ENCODE measurements at regions not wholly inside any gene's neighbourhood (a gene's known extent, or its start where the extent isn't known, plus 50 kb on each side); places are given as distances from the start of the nearest gene placed in this dataset.
A peak's percentile ranks its signal among the peaks of the same experiment; 100 is the strongest.

DNA sequence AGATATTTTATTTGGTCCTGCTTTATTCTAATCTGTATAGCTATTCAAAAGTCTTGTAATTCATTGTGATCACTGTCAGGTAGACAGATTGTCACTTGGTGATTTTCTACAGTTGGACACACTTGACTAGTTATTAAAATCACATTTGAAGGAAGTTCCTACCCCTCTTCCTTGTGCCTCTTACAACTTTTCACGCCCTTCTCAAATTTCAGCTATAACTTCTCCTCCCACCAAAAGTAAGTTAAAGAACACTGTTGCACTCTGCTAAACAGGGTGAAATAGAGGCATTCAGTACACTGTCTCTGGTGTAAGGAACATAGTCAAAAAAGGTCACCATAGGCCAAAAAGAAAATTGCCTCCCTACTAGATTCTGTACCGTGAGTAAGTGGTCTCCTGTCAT, 142.1 kb upstream of the POU5F2 start:
- DNase-seq = no peak

DNA sequence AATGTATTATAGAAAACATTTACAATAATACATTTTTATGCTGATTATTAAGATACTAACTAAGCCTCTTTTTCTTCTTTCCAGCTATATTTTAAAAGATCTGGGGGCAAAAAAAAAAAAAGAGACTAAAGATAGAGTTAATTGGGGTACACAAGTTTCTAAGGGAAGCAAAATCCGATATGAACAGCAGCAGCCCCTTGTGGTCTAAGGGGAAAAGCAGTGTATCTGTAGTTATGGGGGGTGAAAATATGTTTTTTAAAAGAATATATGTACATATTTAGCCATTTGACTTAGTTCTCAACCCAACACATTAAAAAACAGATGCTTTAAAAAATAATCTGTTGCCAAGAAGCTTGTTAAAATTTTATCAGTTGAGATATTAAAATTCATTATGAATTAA, 134.3 kb upstream of the POU5F2 start:
- DNase-seq = no peak

DNA sequence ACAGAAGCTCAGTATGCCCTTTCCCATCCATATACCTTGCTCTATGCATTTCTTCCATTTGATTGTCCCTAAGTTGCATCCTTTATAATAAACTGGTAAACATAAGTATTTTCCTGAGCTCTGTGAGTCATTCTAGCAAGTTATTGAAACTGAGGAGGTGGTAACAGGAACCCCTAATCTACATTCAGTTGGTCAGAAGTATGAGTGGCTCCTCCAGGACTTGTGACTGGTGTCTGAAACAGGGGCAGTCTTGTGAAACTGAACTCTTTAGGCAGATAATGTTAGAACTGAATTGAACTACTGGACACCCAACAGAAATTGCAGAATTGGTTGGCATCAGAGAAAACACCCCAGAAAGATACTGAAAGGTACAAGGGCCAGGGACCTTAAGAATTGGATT, 133.1 kb upstream of the POU5F2 start:
- no peak for DNase-seq

DNA sequence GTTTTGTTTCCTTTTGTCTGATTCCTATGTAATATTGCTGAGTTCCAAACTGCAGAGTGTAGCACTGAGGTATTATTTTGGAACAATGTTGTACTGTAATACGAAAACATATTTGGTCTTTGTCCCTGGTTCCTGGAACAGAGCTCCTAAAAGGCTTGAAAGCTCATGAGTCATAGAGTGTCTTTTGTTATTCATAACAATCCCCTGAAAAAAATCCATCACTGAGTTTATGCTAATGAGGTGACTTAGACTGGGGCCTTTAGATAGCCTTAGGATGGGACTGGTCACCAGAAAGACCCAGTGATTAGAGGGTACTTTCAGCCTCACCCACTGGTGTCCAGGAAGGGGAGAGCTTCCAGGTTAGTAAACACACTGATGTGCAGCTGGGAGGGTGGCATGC, 132.7 kb upstream of the POU5F2 start:
- DNase-seq = peak; percentile 20

DNA sequence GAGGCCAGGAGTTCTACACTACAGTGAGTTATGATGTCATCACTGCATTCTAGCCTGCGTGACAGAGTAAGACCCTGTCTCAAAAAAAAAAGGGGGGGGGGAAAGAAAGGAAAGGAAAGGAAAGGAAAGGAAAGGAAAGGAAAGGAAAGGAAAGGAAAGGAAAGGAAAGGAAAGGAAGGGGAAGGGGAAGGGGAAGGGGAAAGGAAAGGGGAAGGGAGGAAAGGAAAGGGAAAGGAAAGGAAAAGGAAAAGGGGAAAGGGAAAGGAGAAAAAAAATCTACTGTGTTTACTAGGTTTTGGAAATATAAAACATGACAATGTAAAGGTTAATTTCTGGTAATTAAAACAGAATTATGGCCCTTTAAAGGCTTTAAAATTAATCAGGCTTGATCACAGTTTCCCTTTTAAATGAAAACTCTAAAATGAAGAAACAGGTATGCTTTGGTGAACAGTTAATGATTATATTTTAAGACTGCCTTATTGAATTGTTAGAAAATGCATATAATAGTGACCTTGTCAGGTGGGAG, 131.9 kb upstream of the POU5F2 start:
- no peak for DNase-seq

DNA sequence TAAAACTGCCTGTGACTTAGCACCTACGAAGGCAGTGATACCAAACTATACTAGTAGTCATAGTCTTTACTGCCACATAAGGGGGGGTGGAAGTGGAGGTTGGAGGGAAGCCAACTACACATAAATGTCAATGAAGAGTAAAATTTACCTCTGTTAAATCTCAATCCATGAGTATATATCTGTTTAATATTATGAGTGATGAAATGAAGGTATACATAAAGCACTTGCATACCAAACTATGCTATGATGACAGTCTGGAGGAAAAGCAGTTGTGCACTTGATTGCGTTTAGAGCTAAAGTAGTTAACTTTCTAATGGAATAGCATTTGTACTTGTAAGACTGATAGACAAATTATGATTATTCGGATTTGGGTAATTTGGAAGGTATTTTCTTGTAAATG, 129.2 kb upstream of the POU5F2 start:
- DNase-seq = no peak

DNA sequence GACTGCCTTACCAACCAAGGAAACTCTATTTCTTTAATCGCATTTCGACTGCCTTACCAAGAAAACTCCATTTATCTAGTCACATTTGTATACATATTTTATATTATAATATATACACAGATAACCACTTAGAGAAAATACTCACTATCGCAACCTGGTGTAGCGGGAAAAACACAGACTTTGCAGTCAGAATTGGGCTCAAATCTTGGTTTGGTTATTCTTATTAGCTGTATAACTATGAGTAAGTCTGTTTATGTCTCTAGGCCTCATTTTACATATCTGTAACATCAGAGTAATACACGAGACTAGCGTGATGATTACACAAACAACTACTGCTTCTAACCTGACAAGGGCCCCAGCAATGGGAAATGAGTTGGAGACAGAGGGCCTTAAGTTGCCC, 127.5 kb upstream of the POU5F2 start:
- no peak for DNase-seq

DNA sequence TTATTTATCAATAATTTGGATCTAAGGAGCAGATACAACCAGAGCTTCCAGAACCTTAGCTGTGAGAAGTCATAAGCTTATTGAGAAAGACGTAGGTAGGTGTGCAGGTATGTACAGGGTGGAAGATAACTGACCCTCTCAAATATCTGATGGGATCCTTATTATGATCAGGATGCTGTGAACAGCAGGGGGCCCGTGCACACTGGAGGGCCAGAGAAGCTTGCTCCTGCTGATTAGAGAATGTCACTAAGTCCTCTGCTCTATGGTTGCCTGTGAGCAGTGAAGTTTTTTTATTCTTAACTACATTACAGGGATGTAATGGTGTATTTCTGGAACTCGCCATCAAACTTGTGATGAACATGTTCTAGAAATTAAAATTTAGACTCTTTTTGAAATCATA, 108.9 kb upstream of the POU5F2 start:
- no peak for DNase-seq

DNA sequence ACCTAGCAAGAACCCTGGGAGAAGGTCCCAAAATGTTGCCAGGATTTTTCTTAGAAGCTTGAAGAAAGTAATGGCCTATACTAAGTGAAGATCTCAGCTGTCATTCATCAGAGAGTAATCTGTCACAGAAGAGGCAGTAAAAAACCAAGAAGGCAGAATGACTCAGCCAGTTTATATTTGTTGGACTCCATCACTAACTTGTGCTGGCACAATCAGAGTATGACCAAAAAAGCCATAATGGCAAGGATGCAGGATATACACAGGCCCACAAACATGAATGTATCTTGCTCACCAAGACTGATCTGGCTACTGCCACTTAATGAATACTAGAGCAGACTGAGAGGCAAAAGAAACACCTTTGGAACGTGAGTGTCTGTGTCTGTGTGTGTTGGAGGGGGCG, 104.0 kb upstream of the POU5F2 start:
- peak; percentile 2 for DNase-seq

DNA sequence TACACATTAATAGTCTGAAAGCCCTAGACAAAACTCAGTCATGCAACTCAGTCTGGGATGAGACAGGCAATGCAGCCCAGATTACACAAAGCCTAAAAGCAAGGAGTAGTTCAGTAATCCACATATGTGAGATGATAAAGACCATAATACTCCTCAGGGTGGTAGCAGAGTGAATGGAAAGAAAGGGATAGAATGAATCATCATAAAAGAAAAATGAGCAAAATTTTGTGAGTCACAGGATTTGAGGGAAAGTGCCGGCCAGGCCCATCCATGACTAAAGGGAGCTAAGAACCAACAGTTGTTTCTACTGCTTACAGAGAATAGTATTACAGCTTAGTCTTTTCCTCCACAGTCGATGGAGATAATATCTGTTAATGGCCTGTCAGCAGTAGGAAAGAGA, 90.0 kb upstream of the POU5F2 start:
- DNase-seq = peak; percentile 93

DNA sequence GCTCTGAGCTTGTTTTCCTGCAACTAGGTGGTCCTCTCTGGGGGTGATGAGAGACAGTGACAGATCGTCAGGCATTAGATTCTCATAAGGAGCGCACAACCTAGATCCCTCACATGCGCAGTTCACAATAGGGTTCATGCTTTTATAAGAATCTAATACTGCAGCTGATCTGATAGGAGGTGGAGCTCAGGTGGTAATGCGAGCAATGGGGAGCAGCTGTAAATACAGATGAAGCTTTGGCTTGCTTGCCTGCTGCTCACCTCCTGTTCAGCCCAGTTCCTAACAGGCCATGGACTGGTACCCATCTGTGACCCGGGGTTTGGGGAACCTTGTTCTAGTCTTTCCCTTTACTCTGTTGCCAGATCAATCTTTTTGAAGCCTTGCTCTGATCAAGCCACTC, 89.5 kb upstream of the POU5F2 start:
- DNase-seq = no peak

DNA sequence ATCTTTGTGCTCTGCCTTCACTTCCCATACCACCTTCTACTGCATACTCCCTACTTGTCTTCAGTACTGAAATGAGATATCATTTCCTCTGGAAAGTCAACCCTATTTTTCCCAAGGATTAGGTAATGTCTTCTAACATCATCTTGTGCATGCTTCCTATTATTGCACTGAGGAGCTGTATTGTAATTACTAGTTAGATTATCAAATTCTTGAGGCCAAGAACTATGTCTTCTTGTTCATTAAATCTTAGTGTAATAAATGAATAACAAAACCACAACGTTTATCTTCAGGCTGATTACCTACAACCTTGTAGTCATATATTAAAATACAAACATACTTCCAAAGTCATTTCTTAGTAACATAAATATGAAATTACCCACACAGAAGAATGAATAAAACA, 87.9 kb upstream of the POU5F2 start:
- peak; percentile 40 for DNase-seq

DNA sequence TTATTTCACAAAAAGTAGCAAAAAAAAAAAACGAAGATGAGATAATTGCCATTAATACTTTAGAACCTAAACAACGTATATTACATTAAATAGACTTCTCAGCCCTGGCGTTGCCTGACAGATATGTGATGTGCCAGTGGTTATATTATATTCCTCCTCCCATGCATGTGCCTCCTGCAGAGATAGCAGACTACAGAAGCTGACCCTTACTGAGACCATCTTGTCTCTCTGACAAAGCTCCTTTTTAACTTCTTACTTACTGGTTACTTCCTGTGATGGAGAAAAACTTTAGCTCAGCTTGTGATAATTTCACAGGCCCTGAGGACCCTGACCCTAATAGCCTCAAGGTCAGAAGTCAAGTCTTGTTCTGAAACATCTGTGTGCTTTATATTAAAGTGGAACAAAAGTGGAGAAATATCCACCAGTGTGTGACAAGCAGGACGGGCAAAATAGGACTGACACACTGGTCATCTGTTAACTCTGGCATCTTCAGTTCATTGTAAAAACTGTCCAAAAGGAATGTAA, 80.6 kb upstream of the POU5F2 start:
- no peak for DNase-seq

DNA sequence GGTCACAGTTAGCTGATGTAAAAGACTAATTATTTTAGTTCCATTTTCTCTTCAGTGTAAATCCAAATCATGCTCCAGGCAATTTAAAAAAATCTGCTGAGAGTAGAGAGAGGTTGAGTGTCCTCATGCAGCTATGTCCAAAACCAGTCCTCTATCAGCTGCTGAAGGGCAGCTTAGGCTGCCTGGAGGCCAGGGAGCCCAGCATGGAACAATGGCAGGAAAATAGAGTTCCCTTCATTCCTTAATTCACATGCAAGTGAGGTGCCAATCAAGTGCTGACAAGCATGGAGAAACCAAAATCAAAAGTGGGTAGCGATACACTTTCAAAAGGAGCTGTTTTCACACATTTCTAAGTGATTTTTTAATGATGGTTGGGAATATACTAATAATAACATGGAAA, 78.3 kb upstream of the POU5F2 start:
- no peak for DNase-seq

DNA sequence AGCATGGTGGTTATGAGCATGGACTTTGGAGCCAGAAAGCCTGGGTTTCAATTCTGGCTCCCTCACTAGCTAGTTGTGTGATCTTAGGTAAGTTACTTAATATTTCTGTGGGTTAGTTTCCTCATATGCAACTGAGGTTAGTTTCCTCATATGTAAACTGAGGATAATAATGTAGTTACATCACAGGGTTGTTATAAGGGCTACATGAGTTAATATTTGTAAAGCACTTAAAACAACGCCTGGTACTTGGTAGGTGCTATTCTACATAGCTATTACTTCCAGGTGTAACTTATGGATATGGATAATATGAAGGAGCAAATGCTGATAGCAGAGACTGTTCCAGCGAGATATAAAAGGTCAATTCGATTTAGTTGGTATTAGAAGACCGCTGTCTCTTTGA, 69.4 kb upstream of the POU5F2 start:
- no peak for DNase-seq

DNA sequence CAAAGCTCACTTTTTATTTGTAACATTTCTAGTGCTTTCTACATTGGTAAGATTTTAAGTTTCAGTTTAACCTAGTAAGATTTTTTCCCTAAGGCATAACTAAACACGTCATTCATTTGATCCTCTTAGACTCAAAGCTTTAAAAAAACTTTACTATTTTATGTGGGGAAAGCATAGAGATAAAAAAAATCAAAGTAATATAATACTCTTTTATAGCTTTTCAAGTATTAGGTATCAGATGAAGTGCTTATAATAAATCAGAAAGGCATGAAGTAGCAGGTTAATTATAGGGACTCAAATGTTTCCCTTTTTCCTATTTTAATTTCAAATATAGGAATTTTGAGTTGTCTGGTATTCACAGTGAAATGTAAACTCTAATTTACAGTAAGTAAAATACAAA, 68.0 kb upstream of the POU5F2 start:
- DNase-seq = no peak

DNA sequence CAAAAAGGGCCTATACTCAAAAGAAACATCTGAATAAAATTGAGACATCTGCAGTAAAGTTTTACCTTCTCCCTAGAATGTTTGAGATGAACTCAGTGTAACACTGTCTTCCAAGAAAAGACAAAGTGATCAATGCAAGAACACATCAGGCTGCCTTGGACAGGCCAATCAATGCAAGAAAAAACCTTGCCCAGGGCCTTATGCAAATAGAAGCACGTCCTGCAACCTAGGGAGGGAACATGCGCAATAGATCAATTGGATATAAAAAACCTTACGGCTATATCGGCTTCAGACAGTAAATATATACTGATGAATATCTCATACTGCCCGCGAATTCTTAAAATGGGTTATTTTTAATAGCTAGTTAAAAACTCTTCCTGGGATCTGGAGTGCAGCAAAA, 66.4 kb upstream of the POU5F2 start:
- no peak for DNase-seq

DNA sequence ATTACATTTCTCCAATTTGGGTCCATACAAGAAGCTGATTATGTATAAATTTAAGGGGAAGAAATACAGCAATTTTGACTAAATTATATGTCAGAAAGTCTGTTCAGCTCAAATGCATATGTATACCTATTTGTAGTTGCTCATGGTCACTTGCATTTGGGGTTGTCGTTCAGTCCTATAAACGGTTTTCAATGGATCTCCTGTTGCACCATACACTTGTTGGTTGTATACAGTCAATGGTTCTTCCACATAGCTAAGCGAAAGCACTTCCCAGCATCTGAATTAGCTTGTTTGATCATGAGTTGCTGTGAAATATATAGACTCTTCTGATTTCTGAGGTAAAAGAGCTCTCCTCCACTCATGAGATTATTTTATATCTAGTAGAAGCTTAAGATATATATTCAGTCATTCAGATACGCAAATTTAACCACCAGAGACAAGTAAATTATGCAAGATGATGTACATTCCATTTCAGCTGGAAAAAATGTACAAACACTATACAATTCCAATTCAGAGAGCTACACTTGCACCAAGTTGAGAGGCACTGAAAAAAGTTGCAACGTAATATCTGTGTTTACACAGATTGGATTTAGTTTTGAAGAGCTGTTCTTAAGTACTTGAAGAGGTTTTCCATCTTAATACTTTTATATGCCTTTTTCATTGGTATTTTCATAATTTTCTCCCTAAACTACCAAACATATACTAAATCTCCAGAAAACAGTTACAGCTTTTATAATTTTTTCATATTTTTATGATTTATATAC, 64.4 kb upstream of the POU5F2 start:
- DNase-seq = no peak

DNA sequence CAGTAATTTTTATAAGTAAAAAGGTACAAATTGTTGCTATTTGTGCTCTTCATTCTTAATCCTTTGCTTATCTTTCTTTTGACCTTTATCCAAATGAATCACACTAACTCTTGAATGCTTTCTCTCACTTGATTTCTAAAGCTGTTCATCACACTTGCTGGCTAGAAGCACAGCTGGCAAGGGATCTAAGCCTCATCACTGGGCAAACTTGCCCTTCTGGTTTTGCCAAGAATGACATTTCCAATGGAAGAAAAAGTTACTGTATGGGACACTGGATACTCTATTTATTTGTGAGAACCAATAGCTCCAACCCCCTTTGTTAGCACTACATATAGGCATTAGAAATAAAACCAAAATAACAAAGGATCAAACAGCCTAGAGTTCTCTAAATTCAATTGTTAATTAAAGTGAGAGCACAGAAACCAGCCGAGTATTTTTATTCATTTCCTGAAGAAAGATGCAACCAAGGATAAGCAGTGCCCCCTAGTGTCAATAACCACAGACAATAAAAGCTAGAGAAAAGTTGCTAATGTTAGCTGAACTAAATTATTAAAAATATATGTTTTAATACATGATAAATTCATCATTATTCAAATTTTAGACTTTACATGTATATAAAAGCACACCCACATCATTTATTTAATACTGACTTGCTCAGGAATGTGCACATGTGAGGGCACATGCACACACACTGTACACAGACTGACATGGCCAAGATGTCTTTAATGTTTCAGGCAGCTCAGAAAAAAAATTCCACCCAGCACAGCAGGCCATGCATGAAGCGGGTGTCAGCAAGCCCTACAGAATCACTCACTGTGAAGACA, 59.8 kb upstream of the POU5F2 start:
- peak; percentile 48 for DNase-seq

DNA sequence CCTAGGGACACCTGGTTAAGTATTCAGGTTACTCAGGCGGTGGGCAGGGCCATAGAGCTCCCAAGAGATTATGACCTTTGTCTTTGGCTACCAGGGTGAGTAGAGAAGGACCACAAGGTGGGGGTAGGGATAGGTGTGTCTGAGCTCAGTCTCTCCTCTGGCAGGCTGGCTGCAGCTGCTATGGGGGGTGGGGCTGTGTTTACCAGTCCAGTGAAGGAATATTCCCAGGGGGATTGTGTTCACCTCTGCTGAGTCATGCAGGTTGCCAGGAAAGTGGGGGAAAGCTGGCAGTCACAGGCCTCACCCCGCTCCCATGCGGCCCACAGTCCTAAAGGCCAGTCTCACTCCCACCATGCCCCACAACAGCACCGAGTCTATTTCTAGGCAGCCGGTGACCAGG, 53.6 kb upstream of the POU5F2 start:
- DNase-seq = no peak

DNA sequence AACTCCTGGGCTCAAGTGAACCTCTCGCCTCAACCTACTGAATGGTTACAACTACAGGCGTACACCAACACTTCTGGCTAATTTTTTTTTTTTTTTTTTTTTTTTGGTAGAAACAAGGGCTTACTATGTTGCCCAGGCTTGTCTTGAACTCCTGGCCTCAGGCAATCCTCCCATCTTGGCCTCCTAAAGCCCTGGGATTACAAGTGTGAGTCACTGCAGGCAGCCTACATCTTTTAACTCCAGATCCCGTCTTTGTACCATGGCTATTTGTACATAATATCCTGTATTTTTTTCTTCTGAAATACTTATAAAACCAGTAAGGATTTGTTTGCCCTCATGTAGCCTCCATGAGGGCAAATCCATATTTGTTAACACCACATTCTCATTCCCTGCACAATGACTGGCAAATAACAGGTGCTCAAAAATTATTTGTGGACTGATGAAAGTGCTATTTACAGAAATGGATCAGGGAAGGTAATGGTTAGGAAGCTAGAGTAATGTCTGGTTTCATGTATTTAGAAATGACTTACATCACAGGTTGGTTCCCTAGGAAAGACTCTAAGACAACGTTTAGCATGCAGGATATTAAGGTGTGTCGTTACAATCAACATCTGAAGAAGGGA, 51.9 kb upstream of the POU5F2 start:
- DNase-seq = no peak

DNA sequence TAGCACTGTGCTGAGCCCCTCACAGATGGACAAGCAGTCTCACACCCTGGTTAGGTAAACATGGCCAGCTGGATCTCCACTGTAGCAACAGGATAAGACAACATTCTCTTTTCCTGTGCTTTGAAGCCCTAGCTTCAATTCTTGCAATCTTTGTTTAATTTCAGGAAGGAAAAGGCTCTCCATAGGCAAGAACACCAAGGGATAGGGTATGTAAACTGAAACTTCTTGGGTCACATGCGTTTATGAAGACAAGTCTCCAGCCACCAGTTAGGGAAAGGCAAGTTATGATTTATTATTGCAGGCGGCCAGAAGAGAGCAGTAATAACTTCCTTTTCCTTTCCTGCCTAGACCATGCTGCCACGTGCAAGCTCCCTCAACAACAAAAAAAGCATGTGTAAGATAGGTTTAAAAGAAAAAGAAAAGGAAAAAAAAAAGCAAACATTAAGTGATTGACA, 50.1 kb upstream of the POU5F2 start:
- DNase-seq = no peak

All from fibroblast of skin of right biceps (primary cell).